Neural crest cell (in vitro differentiated cells): ENCODE measurements at regions not wholly inside any gene's neighbourhood (a gene's known extent, or its start where the extent isn't known, plus 50 kb on each side); places are given as distances from the start of the nearest gene placed in this dataset.

ENCODE experiments used
- DNase-seq: peaks from one replicate; pipeline ENCODE4 v3.0.0; 2021; ENCODE audit warnings: low read depth, mixed read lengths, low spot score
- H3K27ac Mint-ChIP-seq: one replicate; pipeline ENCODE4 v1.8.0; 2021; ENCODE audit warnings: mild to moderate bottlenecking, mixed read lengths; ENCODE audit not compliant: unreplicated experiment
- H3K27me3 Mint-ChIP-seq: 2 replicates; pipeline ENCODE4 v1.8.0; 2021; ENCODE audit warnings: low read depth, mild to moderate bottlenecking, mixed read lengths
- H3K36me3 Mint-ChIP-seq: 2 replicates; pipeline ENCODE4 v1.8.0; 2021; ENCODE audit warnings: low read depth, mild to moderate bottlenecking, mixed read lengths
- H3K4me1 Mint-ChIP-seq: 2 replicates; pipeline ENCODE4 v1.8.0; 2021; ENCODE audit warnings: mixed read lengths
- H3K4me3 Mint-ChIP-seq: one replicate; pipeline ENCODE4 v1.8.0; 2021; ENCODE audit warnings: mild to moderate bottlenecking, mixed read lengths
- H3K9me3 Mint-ChIP-seq: 2 replicates; pipeline ENCODE4 v1.8.0; 2021; ENCODE audit warnings: mixed read lengths
- CTCF ChIP-seq: fragments of 200-600 bp; sonication (generic); conservative IDR thresholded peaks from 2 replicates; pipeline ENCODE4 v1.5.0; 2021; ENCODE audit warnings: antibody characterized with exemption, mild to moderate bottlenecking

- Mint-ChIP-seq H3K4me1 (peaks cover 11% of the 10 kb centered on the region), H3K36me3 (peaks cover 6% of the 10 kb centered on the region), H3K9me3 (peaks cover 8% of the 10 kb centered on the region), H3K27ac (no peak overlapping the region), H3K27me3 (no peaks in the 10 kb centered on the region), H3K4me3 (no peak overlapping the region)
- no peak for DNase-seq
- no peak for TF ChIP-seq CTCF
These were observed 199.8 kb upstream of the SASH1 start for GRCh38 chr6:148142821-148143220.

GRCh38 chr6:148143771-148144170, 198.9 kb upstream of the SASH1 start:
- peaks cover 11% of the 10 kb centered on the region for H3K4me1 Mint-ChIP-seq
- no peak for TF ChIP-seq CTCF

GRCh38 chr6:148144917-148145521, 197.6 kb upstream of the SASH1 start:
- H3K36me3 Mint-ChIP-seq = peaks cover 3% of the 10 kb centered on the region
- peak; percentile 91 for TF ChIP-seq CTCF
- H3K9me3 Mint-ChIP-seq = peaks cover 6% of the 10 kb centered on the region
- H3K4me1 Mint-ChIP-seq = peaks cover 11% of the 10 kb centered on the region
- peak; percentile 87 for DNase-seq
- no peak overlapping the region for H3K27ac Mint-ChIP-seq
- no peaks in the 10 kb centered on the region for H3K27me3 Mint-ChIP-seq
- H3K4me3 Mint-ChIP-seq = no peak overlapping the region

More at GRCh38 chr6:148143771-148144170, 198.9 kb upstream of the SASH1 start:
- Mint-ChIP-seq H3K27me3 (no peaks in the 10 kb centered on the region), H3K27ac (no peak overlapping the region), H3K4me3 (no peak overlapping the region), H3K36me3 (peaks cover 3% of the 10 kb centered on the region), H3K9me3 (peaks cover 6% of the 10 kb centered on the region)
- no peak for DNase-seq

DNA sequence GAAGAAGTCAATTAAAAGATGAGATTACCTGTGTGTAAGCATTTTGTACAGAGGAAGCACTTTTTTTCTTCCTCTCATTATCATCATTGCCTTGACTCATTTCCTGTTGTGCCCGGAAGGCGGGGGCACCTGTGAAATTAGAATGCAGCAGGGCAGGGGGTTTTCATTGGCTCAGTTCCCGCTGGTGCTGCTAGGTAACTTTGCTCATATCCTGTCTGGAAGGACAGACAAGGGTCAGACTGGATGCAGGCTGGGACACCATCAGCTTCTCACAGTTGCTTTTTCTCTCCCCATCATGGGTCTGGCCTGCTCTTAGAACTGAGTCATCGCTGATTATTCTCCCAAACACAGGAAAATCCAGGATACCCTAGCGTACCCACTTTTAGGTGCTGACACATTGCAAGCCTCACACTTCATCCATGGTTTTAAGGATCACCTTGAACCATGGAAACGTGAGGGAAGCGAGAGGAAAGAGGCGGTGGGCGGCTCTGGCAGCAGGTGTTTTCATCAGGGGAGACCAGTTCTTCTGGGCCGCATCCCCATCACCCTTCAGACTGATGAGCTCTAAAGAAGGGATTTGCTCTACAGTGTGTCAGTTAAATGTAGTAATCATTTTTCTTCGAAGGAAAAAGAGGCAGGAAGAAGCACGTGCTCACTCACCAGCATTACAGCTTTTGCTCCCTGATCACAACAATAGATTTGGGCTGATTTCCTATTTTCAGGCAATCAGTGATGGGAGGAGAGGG, 195.7 kb upstream of the SASH1 start:
- Mint-ChIP-seq H3K27me3 (no peaks in the 10 kb centered on the region), H3K36me3 (no peaks in the 10 kb centered on the region), H3K27ac (peak overlapping the region; percentile 73), H3K4me1 (peaks cover 15% of the 10 kb centered on the region), H3K4me3 (no peak overlapping the region), H3K9me3 (no peaks in the 10 kb centered on the region)
- DNase-seq = no peak
- TF ChIP-seq CTCF = no peak

DNA sequence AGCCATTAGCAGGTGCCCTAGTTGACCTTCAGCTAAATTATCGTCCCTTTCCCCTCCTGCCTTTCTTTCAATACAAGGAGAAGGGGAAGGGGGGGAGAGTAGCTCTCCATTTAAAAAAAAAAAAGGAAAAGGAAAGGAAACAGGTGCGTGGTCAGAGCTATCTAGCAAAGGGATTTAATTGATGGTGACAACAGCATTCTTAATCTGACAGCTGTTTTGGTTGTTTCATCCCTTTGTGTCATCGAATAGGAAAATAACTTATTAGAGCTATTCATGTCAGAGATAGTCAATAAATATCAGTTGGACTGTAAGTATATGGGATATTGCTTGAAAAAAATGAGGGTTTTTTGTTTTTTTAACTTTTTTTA, 195.2 kb upstream of the SASH1 start:
- no peak for TF ChIP-seq CTCF
- no peaks in the 10 kb centered on the region for H3K36me3 Mint-ChIP-seq
- DNase-seq = no peak
- H3K4me1 Mint-ChIP-seq = peaks cover 19% of the 10 kb centered on the region
- H3K27ac Mint-ChIP-seq = no peak overlapping the region
- H3K9me3 Mint-ChIP-seq = no peaks in the 10 kb centered on the region
- no peaks in the 10 kb centered on the region for H3K27me3 Mint-ChIP-seq
- H3K4me3 Mint-ChIP-seq = no peak overlapping the region
